A549 (cell line): ENCODE measurements at regions not wholly inside any gene's neighbourhood (a gene's known extent, or its start where the extent isn't known, plus 50 kb on each side); places are given as distances from the start of the nearest gene placed in this dataset.

Experiments
- ATAC-seq, 2 experiments: fragments of 200-7000 bp in 1 of 2; fragments of >200 bp in 1 of 2; cut with Nextera tagmentation in 1 of 2; cut with Tn5 transposase in 1 of 2; 3 replicates each; pipeline versions ENCODE4 v1.8.0 to v1.9.1; 2018 to 2020; ENCODE audit warnings: mild to moderate bottlenecking in 1 of 2, moderate library complexity in 1 of 2
- CTCF ChIA-PET: fragments of 300-600 bp; sonication (Branson Sonifier 250); formaldehyde crosslinking; extraction: SDS; loops from one replicate; lab custom pipeline; 2021; ENCODE audit warnings: antibody characterized with exemption, inconsistent platforms; lab: Yijun Ruan, JAX
- POLR2A ChIA-PET: fragments of 350-600 bp; formaldehyde crosslinking; extraction: SDS; loops from one replicate; lab custom pipeline; 2021; ENCODE audit warnings: antibody characterized with exemption, inconsistent platforms; lab: Yijun Ruan, JAX
- DNase-seq, 2 experiments: peaks; one replicate each; pipeline versions ENCODE4 v3.0.0 to v3.0.0-alpha.2; 2011 to 2016; ENCODE audit warnings: low read depth in 1 of 2, low spot score in 1 of 2
- FAIRE-seq: peaks from 2 replicates; lab custom pipeline; 2011; peaks lifted over from hg19 to GRCh38; lab: Jason Lieb, UNC
- H3K27ac ChIP-seq, 2 experiments: fragments of >200 bp; sonication (Bioruptor Twin); formaldehyde crosslinking; 3 replicates each; pipeline ENCODE4 v1.5.1; 2016 to 2017
- H3K4me1 ChIP-seq: fragments of >200 bp; sonication (Bioruptor Twin); formaldehyde crosslinking; 3 replicates; pipeline ENCODE4 v1.6.1; 2016
- H3K4me2 ChIP-seq: fragments of >200 bp; sonication (Bioruptor Twin); formaldehyde crosslinking; 3 replicates; pipeline ENCODE4 v1.6.1; 2016
- H3K4me3 ChIP-seq: fragments of >200 bp; sonication (Bioruptor Twin); formaldehyde crosslinking; 3 replicates; pipeline ENCODE4 v1.5.1; 2016
- H3K9me3 ChIP-seq: fragments of >200 bp; sonication (Bioruptor Twin); formaldehyde crosslinking; 3 replicates; pipeline ENCODE4 v1.6.1; 2016
- CBX8 ChIP-seq: fragments of 200-600 bp; sonication (generic); IDR thresholded peaks from 2 replicates; pipeline ENCODE4 v1.6.1; 2016
- CEBPB ChIP-seq, 2 experiments: fragments of >200 bp in 1 of 2; sonication (Bioruptor Twin) in 1 of 2; formaldehyde crosslinking in 1 of 2; IDR thresholded peaks; 2 replicates each; pipeline ENCODE4 v1.6.1; 2012 to 2016
- EHF ChIP-seq: fragments of 250-450 bp; sonication (Bioruptor Pico); IDR thresholded peaks from 2 replicates; pipeline ENCODE4 v1.5.0; 2020; ENCODE audit warnings: mild to moderate bottlenecking
- EHMT2 ChIP-seq: fragments of 200-600 bp; sonication (generic); IDR thresholded peaks from 2 replicates; pipeline ENCODE4 v1.6.1; 2016; ENCODE audit warnings: antibody characterized with exemption, low read depth, mild to moderate bottlenecking, moderate library complexity
- FOSB ChIP-seq: fragments of 250-450 bp; sonication (Bioruptor Pico); IDR thresholded peaks from 2 replicates; pipeline ENCODE4 v1.5.0; 2020; ENCODE audit warnings: mild to moderate bottlenecking, moderate library complexity
- FOSL2 ChIP-seq, 2 experiments: fragments of 450-650 bp in 1 of 2; fragments of >200 bp in 1 of 2; sonication (Bioruptor Twin) in 1 of 2; formaldehyde crosslinking; IDR thresholded peaks; 2 replicates each; pipeline versions ENCODE4 v1.5.0 to v1.6.1; 2016 to 2020; ENCODE audit warnings: mild to moderate bottlenecking in 1 of 2, moderate library complexity in 1 of 2
- GATA3 ChIP-seq: IDR thresholded peaks from 2 replicates; pipeline ENCODE4 v1.6.1; 2012; ENCODE audit warnings: borderline replicate concordance
- HDAC2 ChIP-seq: fragments of 200-600 bp; sonication (generic); IDR thresholded peaks from 2 replicates; pipeline ENCODE4 v1.6.1; 2016
- JUN ChIP-seq, 2 experiments: fragments of >200 bp; sonication (Bioruptor Twin); formaldehyde crosslinking; IDR thresholded peaks; 2 replicates in 1 of 2; 3 replicates in 1 of 2; pipeline ENCODE4 v1.6.1; 2016 to 2017
- MAFK ChIP-seq: fragments of 450-650 bp; IDR thresholded peaks from 2 replicates; pipeline ENCODE4 v1.6.1; 2014; ENCODE audit not compliant: partially characterized antibody
- MAZ ChIP-seq: fragments of 150-350 bp; IDR thresholded peaks from 2 replicates; pipeline ENCODE4 v1.6.1; 2014; ENCODE audit warnings: antibody characterized with exemption, low read depth, low read length, borderline replicate concordance
- MYC ChIP-seq: IDR thresholded peaks from 2 replicates; pipeline ENCODE4 v1.6.1; 2012; ENCODE audit warnings: mild to moderate bottlenecking, inconsistent platforms, low read length, improper control_type of control experiment, borderline replicate concordance
- NFE2L2 ChIP-seq: fragments of 150-350 bp; conservative IDR thresholded peaks from 2 replicates; pipeline ENCODE4 v1.6.1; 2014; ENCODE audit warnings: low read length
- NPAS2 ChIP-seq: fragments of 250-450 bp; sonication (Bioruptor Pico); IDR thresholded peaks from 2 replicates; pipeline ENCODE4 v1.8.0; 2022; ENCODE audit warnings: mild to moderate bottlenecking, moderate library complexity, borderline replicate concordance
- NR3C1 ChIP-seq: fragments of >200 bp; sonication (Bioruptor Twin); formaldehyde crosslinking; IDR thresholded peaks from 3 replicates; pipeline ENCODE4 v1.6.1; 2017
- RAD21 ChIP-seq, 2 experiments: fragments of >200 bp in 1 of 2; sonication (Bioruptor Twin) in 1 of 2; formaldehyde crosslinking in 1 of 2; IDR thresholded peaks in 1 of 2; conservative IDR thresholded peaks in 1 of 2; 2 replicates in 1 of 2; 3 replicates in 1 of 2; pipeline ENCODE4 v1.6.1; 2012 to 2018; ENCODE audit warnings: inconsistent platforms in 1 of 2
- RARB ChIP-seq: fragments of 250-450 bp; sonication (Bioruptor Pico); IDR thresholded peaks from 2 replicates; pipeline ENCODE4 v1.8.0; 2021; ENCODE audit warnings: mild to moderate bottlenecking, moderate library complexity
- RFX5 ChIP-seq: fragments of 450-650 bp; IDR thresholded peaks from 2 replicates; pipeline ENCODE4 v1.7.1; 2014; ENCODE audit warnings: antibody characterized with exemption, mild to moderate bottlenecking, moderate library complexity
- RNF2 ChIP-seq: fragments of 200-600 bp; sonication (generic); IDR thresholded peaks from 2 replicates; pipeline ENCODE4 v1.6.1; 2016; ENCODE audit warnings: low read depth, mild to moderate bottlenecking, antibody characterized with exemption, moderate library complexity, borderline replicate concordance
- ZNF302 ChIP-seq: fragments of 250-450 bp; sonication (Bioruptor Pico); IDR thresholded peaks from 2 replicates; pipeline ENCODE4 v1.9.0; 2021; ENCODE audit warnings: inconsistent platforms, mild to moderate bottlenecking, moderate library complexity
- ZSCAN20 ChIP-seq: fragments of 250-450 bp; sonication (Bioruptor Pico); IDR thresholded peaks from 2 replicates; pipeline ENCODE4 v1.8.0; 2022; ENCODE audit warnings: mild to moderate bottlenecking, moderate library complexity
- WGBS: methylation state at CpG from one replicate; pipeline ENCODE4 v1.1.6; 2017; ENCODE audit errors: missing lambda C conversion rate; 5-methylcytosine and 5-hydroxymethylcytosine counted together
- TF ChIP-seq, protein P1 (sequence below): fragments of 250-450 bp; sonication (Bioruptor Pico); IDR thresholded peaks from 2 replicates; pipeline ENCODE4 v1.5.0; 2020; ENCODE audit warnings: low read depth, mild to moderate bottlenecking, moderate library complexity
- TF ChIP-seq, protein P2 (sequence below): fragments of 150-350 bp; IDR thresholded peaks from 2 replicates; pipeline ENCODE4 v1.6.1; 2014; ENCODE audit warnings: low read depth, mild to moderate bottlenecking, low read length
- TF ChIP-seq, protein P3 (sequence below): fragments of >200 bp; sonication (Bioruptor Twin); formaldehyde crosslinking; IDR thresholded peaks from 3 replicates; pipeline ENCODE4 v1.6.1; 2016
- TF ChIP-seq, protein P4 (sequence below): fragments of 250-450 bp; sonication (Bioruptor Pico); IDR thresholded peaks from 2 replicates; pipeline ENCODE4 v1.5.0; 2021; ENCODE audit warnings: mild to moderate bottlenecking, moderate library complexity, borderline replicate concordance

DNA sequence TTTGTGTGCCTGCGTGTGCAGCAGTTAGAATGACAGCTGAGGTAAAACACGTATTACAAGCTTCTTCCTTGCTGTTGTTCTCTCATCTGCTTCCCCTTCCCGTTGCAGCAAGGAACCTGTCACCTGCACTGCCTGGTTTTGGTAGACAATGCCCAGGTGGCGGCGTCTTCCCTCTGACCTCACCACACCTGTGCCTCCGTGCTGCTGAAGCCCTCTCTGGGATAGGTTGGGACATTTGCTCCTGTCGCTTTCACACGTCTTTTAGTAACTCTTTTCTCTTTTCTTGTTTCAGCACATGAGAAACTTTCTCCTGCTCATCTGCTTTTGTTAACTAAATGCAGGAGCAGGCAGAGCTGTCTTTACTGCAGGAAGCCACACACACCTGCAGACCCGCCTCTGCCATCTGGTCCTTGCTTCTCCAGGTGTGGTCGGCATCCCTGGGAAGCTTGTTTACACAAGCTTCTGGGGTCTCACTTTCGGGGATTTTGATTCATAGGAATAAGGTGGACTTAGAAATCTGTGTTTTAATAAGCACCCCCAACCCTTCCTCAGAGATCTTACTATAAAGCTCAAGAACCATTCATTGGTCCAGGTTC is 60.7 kb upstream of the EXOC6 start:
- no peak for DNase-seq
- ChIA-PET CTCF (interaction anchor here (1.3 kb wide), 1 partner anchor 55 kb away, joined by 5 read pairs; no protein-coding TSS in a partner anchor), POLR2A (no interaction called here)
- no peaks in the 10 kb centered on the region for H3K4me1 ChIP-seq
- H3K4me2 ChIP-seq: no peak overlapping the region
- H3K4me3 ChIP-seq: no peak overlapping the region
- 77% methylated on average over 11 of the region's 11 CpGs for WGBS
- H3K27ac ChIP-seq: no peak overlapping the region
- TF ChIP-seq ZSCAN20 (CRISPR knock-in tag) (no peak), FOSL2 (IDR thresholded peaks at IDR 0.05) (no peak), FOSL2 (CRISPR knock-in tag; IDR thresholded peaks at IDR 0.05) (no peak), NR3C1 (no peak), MAZ (no peak), MAFK (no peak), GATA3 (no peak), CEBPB (IDR thresholded peaks at IDR 0.05) (no peak), MYC (no peak), NPAS2 (CRISPR knock-in tag) (no peak), RFX5 (no peak), EHF (CRISPR knock-in tag) (no peak), RNF2 (no peak), RAD21 (conservative IDR thresholded peaks at IDR 0.05 in 1 of 2, IDR thresholded peaks at IDR 0.05 in 1 of 2) (no peak), ZNF302 (no peak)
- TF ChIP-seq, protein P1, sequence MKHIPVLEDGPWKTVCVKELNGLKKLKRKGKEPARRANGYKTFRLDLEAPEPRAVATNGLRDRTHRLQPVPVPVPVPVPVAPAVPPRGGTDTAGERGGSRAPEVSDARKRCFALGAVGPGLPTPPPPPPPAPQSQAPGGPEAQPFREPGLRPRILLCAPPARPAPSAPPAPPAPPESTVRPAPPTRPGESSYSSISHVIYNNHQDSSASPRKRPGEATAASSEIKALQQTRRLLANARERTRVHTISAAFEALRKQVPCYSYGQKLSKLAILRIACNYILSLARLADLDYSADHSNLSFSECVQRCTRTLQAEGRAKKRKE (CRISPR knock-in tag): no peak
- TF ChIP-seq, protein P2, sequence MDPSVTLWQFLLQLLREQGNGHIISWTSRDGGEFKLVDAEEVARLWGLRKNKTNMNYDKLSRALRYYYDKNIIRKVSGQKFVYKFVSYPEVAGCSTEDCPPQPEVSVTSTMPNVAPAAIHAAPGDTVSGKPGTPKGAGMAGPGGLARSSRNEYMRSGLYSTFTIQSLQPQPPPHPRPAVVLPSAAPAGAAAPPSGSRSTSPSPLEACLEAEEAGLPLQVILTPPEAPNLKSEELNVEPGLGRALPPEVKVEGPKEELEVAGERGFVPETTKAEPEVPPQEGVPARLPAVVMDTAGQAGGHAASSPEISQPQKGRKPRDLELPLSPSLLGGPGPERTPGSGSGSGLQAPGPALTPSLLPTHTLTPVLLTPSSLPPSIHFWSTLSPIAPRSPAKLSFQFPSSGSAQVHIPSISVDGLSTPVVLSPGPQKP: no peak
- no peak for FAIRE-seq
- ATAC-seq: no peak
- no peaks in the 10 kb centered on the region for H3K9me3 ChIP-seq

DNA sequence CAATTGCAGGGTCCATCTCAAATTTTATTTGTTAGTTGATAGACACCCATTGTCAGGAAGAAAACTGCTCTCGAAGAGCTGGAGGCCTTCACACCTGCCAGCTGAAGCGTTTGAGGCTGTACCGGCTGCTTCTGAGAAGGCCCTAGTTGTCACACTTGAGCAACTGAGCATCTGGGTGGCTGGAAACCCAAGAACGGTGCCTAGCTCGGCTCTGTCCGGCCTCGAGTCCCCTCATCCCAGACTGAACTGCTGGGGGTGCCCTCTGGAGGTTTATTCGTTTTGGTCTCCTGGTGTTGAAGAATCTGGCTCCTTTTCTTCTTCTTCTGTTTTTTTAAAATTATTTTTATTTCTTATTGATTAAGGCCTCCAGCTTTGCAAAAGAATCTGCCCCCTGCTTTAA is 59.3 kb upstream of the EXOC6 start:
- FAIRE-seq: no peak
- H3K27ac ChIP-seq: no peak overlapping the region
- no peaks in the 10 kb centered on the region for H3K4me1 ChIP-seq
- no peak for ATAC-seq
- 85% methylated on average over 8 of the region's 8 CpGs for WGBS
- ChIA-PET POLR2A (no interaction called here), CTCF (interaction anchor here (0.9 kb wide), 1 partner anchor 54 kb away, joined by 3 read pairs; no protein-coding TSS in a partner anchor)
- DNase-seq: no peak
- H3K4me2 ChIP-seq: no peak overlapping the region
- H3K9me3 ChIP-seq: no peaks in the 10 kb centered on the region
- TF ChIP-seq RAD21 (conservative IDR thresholded peaks at IDR 0.05 in 1 of 2, IDR thresholded peaks at IDR 0.05 in 1 of 2) (no peak), MAFK (no peak), FOSB (CRISPR knock-in tag) (no peak), NR3C1 (no peak), EHF (CRISPR knock-in tag) (no peak), HDAC2 (no peak), NFE2L2 (no peak), JUN (IDR thresholded peaks at IDR 0.05) (no peak), CBX8 (no peak), EHMT2 (no peak), RARB (CRISPR knock-in tag) (no peak)
- TF ChIP-seq, protein P3, sequence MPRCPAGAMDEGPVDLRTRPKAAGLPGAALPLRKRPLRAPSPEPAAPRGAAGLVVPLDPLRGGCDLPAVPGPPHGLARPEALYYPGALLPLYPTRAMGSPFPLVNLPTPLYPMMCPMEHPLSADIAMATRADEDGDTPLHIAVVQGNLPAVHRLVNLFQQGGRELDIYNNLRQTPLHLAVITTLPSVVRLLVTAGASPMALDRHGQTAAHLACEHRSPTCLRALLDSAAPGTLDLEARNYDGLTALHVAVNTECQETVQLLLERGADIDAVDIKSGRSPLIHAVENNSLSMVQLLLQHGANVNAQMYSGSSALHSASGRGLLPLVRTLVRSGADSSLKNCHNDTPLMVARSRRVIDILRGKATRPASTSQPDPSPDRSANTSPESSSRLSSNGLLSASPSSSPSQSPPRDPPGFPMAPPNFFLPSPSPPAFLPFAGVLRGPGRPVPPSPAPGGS: no peak
- TF ChIP-seq, protein P4, sequence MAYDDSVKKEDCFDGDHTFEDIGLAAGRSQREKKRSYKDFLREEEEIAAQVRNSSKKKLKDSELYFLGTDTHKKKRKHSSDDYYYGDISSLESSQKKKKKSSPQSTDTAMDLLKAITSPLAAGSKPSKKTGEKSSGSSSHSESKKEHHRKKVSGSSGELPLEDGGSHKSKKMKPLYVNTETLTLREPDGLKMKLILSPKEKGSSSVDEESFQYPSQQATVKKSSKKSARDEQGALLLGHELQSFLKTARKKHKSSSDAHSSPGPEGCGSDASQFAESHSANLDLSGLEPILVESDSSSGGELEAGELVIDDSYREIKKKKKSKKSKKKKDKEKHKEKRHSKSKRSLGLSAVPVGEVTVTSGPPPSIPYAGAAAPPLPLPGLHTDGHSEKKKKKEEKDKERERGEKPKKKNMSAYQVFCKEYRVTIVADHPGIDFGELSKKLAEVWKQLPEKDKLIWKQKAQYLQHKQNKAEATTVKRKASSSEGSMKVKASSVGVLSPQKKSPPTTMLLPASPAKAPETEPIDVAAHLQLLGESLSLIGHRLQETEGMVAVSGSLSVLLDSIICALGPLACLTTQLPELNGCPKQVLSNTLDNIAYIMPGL (CRISPR knock-in tag): no peak
- TF ChIP-seq, protein P1 (CRISPR knock-in tag): no peak
- H3K4me3 ChIP-seq: no peak overlapping the region
